SK-N-SH (cell line): ENCODE measurements at regions not wholly inside any gene's neighbourhood (a gene's known extent, or its start where the extent isn't known, plus 50 kb on each side); places are given as distances from the start of the nearest gene placed in this dataset.

ENCODE experiments used
- CTCF ChIA-PET: fragments of 300-600, 350-600 bp; formaldehyde crosslinking; extraction: SDS; loops from one replicate; lab custom pipeline; 2021; lab: Yijun Ruan, JAX
- POLR2A ChIA-PET: fragments of 350-600 bp; sonication (Branson Sonifier 250); formaldehyde crosslinking; extraction: SDS; loops from one replicate; lab custom pipeline; 2020; ENCODE audit warnings: antibody characterized with exemption, inconsistent platforms; lab: Yijun Ruan, JAX
- DNase-seq: peaks from one replicate; pipeline ENCODE4 v3.0.0; 2012
- H2AFZ ChIP-seq: fragments of 200-600 bp; sonication (generic); 2 replicates; pipeline ENCODE4 v1.8.1; 2016; ENCODE audit warnings: antibody characterized with exemption, mild to moderate bottlenecking, low read depth
- H3F3A ChIP-seq: fragments of 200-600 bp; sonication (generic); replicated peaks from 2 replicates; pipeline ENCODE3; 2016; ENCODE audit warnings: antibody characterized with exemption, mild to moderate bottlenecking; ENCODE audit not compliant: insufficient read depth
- H3K27ac ChIP-seq, 2 experiments: fragments of 200-500 bp in 1 of 2; fragments of 200-600 bp in 1 of 2; sonication (Bioruptor generic) in 1 of 2; sonication (generic), shearing (Covaris generic) in 1 of 2; 2 replicates each; pipeline versions ENCODE4 v1.5.1 to v1.6.1; 2014 to 2016; ENCODE audit warnings: low read depth in 2 of 2, inconsistent platforms in 1 of 2, low read length in 1 of 2, mild to moderate bottlenecking in 1 of 2, mixed read lengths in 1 of 2
- H3K27me3 ChIP-seq: fragments of 200-600 bp; sonication (generic), shearing (Covaris generic); 2 replicates; pipeline ENCODE4 v1.6.1; 2016; ENCODE audit warnings: mixed run types; ENCODE audit not compliant: insufficient read depth
- H3K36me3 ChIP-seq, 2 experiments: fragments of 200-500 bp in 1 of 2; fragments of 200-600 bp in 1 of 2; sonication (Bioruptor generic) in 1 of 2; sonication (generic) in 1 of 2; replicated peaks in 1 of 2; 2 replicates each; pipeline versions ENCODE3 to v1.5.1; 2014 to 2016; ENCODE audit warnings: low read length in 1 of 2, mild to moderate bottlenecking in 1 of 2; ENCODE audit not compliant: insufficient read depth in 2 of 2, control insufficient read depth in 1 of 2
- H3K4me1 ChIP-seq, 2 experiments: fragments of 200-500 bp in 1 of 2; fragments of 200-600 bp in 1 of 2; sonication (Bioruptor generic) in 1 of 2; sonication (generic), shearing (Covaris generic) in 1 of 2; 2 replicates each; pipeline versions ENCODE4 v1.5.1 to v1.6.1; 2014 to 2016; ENCODE audit warnings: low read depth in 1 of 2, low read length in 1 of 2, mixed run types in 1 of 2; ENCODE audit not compliant: insufficient read depth in 2 of 2, control insufficient read depth in 1 of 2
- H3K4me2 ChIP-seq: fragments of 200-600 bp; sonication (generic), shearing (Covaris generic); 2 replicates; pipeline ENCODE4 v1.6.1; 2017; ENCODE audit warnings: mixed run types
- H3K4me3 ChIP-seq, 2 experiments: fragments of 200-500 bp in 1 of 2; fragments of 200-600 bp in 1 of 2; sonication (Bioruptor generic) in 1 of 2; sonication (generic), shearing (Covaris generic) in 1 of 2; 2 replicates each; pipeline versions ENCODE4 v1.5.1 to v1.8.1; 2014 to 2016; ENCODE audit warnings: low read depth in 2 of 2, inconsistent platforms in 1 of 2, low read length in 1 of 2, mild to moderate bottlenecking in 1 of 2, mixed read lengths in 1 of 2, moderate library complexity in 1 of 2
- H3K79me2 ChIP-seq: fragments of 200-600 bp; sonication (generic); 2 replicates; pipeline ENCODE4 v1.8.1; 2017; ENCODE audit warnings: mild to moderate bottlenecking; ENCODE audit not compliant: insufficient read depth
- H3K9ac ChIP-seq: fragments of 200-600 bp; sonication (generic); 2 replicates; pipeline ENCODE4 v1.6.1; 2017; ENCODE audit warnings: mixed run types
- H3K9me2 ChIP-seq: fragments of 200-600 bp; sonication (generic); 2 replicates; pipeline ENCODE4 v1.6.1; 2017; ENCODE audit warnings: mixed run types
- H3K9me3 ChIP-seq: fragments of 200-600 bp; sonication (generic); 2 replicates; pipeline ENCODE4 v1.6.1; 2017; ENCODE audit warnings: mixed run types, mild to moderate bottlenecking, moderate library complexity
- H4K20me1 ChIP-seq: fragments of 200-600 bp; sonication (generic); 2 replicates; pipeline ENCODE4 v1.6.1; 2017; ENCODE audit warnings: mild to moderate bottlenecking, mixed run types; ENCODE audit not compliant: insufficient read depth
- EP300 ChIP-seq, 2 experiments: IDR thresholded peaks; 2 replicates each; pipeline versions ENCODE4 v1.4.0 to v1.6.1; 2012; ENCODE audit warnings: borderline replicate concordance in 1 of 2, low read depth in 1 of 2, low read length in 1 of 2
- EZH2phosphoT487 ChIP-seq: fragments of 200-600 bp; sonication (generic); IDR thresholded peaks from 2 replicates; pipeline ENCODE4 v1.6.1; 2017; ENCODE audit warnings: low read depth, mixed run types, mild to moderate bottlenecking, antibody characterized with exemption, moderate library complexity, borderline replicate concordance
- FOXJ3 ChIP-seq: sonication (generic); formaldehyde crosslinking; IDR thresholded peaks from 2 replicates; pipeline ENCODE4 v1.5.1; 2020; ENCODE audit warnings: mild to moderate bottlenecking, missing genetic modification reagents
- GATA2 ChIP-seq: sonication (generic); formaldehyde crosslinking; IDR thresholded peaks from 2 replicates; pipeline ENCODE4 v1.5.0; 2020; ENCODE audit warnings: mild to moderate bottlenecking, missing genetic modification reagents
- MEF2A ChIP-seq: IDR thresholded peaks from 2 replicates; pipeline ENCODE4 v1.4.0; 2012; ENCODE audit warnings: low read depth, borderline replicate concordance
- MXI1 ChIP-seq: IDR thresholded peaks from 2 replicates; pipeline ENCODE4 v1.6.1; 2012; ENCODE audit warnings: mild to moderate bottlenecking, low read depth, low read length, improper control_type of control experiment
- NFIC ChIP-seq: IDR thresholded peaks from 2 replicates; pipeline ENCODE4 v1.4.0; 2012; ENCODE audit warnings: borderline replicate concordance
- RCOR1 ChIP-seq: fragments of 150-350 bp; IDR thresholded peaks from 2 replicates; pipeline ENCODE4 v1.6.1; 2017; ENCODE audit warnings: antibody characterized with exemption, low read length
- SIN3A ChIP-seq: IDR thresholded peaks from 2 replicates; pipeline ENCODE4 v1.6.1; 2012; ENCODE audit warnings: low read depth, mild to moderate bottlenecking, low read length, moderate library complexity, borderline replicate concordance
- SMC3 ChIP-seq: IDR thresholded peaks from 2 replicates; pipeline ENCODE4 v1.6.1; 2012; ENCODE audit warnings: low read depth, low read length, improper control_type of control experiment
- YY1 ChIP-seq: IDR thresholded peaks from 2 replicates; pipeline ENCODE4 v1.4.0; 2012; ENCODE audit warnings: low read depth, mild to moderate bottlenecking
- WGBS: methylation state at CpG from one replicate; pipeline ENCODE4 v1.1.6; 2017; ENCODE audit warnings: low lambda C conversion rate; 5-methylcytosine and 5-hydroxymethylcytosine counted together
- TF ChIP-seq, protein P1 (sequence below): fragments of 150-350 bp; IDR thresholded peaks from 2 replicates; pipeline ENCODE4 v1.6.1; 2017; ENCODE audit warnings: antibody characterized with exemption, low read length, low read depth, borderline replicate concordance
- TF ChIP-seq, protein P2 (sequence below): IDR thresholded peaks from 2 replicates; pipeline ENCODE4 v1.4.0; 2012; ENCODE audit warnings: low read depth, borderline replicate concordance
- TF ChIP-seq, protein P3 (sequence below): IDR thresholded peaks from 2 replicates; pipeline ENCODE4 v1.4.0; 2012; ENCODE audit warnings: low read depth
- TF ChIP-seq, protein P4 (sequence below): IDR thresholded peaks from 2 replicates; pipeline ENCODE4 v1.4.0; 2012; ENCODE audit warnings: low read depth, borderline replicate concordance

DNA sequence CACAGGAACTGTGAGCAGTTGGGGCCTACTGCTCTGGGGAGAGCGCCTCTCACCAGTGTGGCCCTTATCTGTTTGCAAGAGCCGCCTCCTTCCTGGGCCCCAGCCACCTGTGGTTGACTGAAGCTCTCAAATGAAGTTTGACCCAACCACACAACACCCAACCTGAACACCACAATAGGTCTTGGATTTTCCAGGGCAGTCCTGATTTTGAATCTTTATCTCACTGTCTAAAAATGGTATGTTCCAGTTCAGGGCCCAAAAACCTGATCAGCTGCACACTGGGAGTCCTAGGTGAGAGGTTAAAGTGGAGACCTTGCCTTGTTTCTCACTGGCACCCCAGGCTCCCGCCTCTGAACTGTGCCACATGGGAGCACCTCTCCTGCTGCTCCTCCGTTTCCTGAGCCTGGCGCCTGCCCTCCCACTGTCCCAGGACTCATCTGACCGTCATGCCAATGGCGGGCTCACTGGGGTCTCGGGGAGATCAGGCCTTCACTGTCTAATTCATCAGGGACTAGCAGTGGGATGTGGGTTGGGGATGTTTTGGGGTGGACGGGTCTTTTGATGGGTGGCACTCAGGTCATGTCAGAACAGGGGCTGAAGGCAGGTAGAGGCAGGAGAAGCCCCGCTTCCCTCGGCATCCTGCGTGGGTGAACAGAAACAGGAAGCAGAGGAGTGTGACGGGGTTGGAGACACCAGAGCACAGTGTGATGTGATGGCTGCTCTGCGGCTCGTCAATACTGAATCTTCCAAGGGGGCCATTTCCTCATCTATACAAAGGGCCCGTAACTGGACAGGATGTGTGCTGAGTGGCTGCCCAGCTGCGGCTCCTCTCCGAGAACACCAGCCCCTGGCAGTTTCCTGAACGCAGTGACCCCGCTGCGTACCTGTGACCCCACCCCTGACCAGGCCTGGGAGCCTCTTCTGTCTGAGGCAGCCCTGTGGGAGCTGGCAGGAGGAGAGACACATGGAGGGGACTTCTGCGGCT is 59.6 kb upstream of the ITPKB start:
- no peaks in the 10 kb centered on the region for H3K36me3 ChIP-seq
- H3K4me1 ChIP-seq, result no peaks in the 10 kb centered on the region
- no peaks in the 10 kb centered on the region for H3K79me2 ChIP-seq
- TF ChIP-seq RCOR1 (no peak), GATA2 (CRISPR knock-in tag) (no peak), MEF2A (no peak), FOXJ3 (CRISPR knock-in tag) (no peak), YY1 (no peak), EP300 (IDR thresholded peaks at IDR 0.05; ENCODE audit: borderline replicate concordance in 1 of 2, low read depth in 1 of 2, low read length in 1 of 2) (no peak), NFIC (no peak), SIN3A (no peak), SMC3 (no peak), EZH2phosphoT487 (no peak), MXI1 (no peak)
- TF ChIP-seq, protein P1, sequence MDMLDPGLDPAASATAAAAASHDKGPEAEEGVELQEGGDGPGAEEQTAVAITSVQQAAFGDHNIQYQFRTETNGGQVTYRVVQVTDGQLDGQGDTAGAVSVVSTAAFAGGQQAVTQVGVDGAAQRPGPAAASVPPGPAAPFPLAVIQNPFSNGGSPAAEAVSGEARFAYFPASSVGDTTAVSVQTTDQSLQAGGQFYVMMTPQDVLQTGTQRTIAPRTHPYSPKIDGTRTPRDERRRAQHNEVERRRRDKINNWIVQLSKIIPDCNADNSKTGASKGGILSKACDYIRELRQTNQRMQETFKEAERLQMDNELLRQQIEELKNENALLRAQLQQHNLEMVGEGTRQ, result no peak
- TF ChIP-seq, protein P2, sequence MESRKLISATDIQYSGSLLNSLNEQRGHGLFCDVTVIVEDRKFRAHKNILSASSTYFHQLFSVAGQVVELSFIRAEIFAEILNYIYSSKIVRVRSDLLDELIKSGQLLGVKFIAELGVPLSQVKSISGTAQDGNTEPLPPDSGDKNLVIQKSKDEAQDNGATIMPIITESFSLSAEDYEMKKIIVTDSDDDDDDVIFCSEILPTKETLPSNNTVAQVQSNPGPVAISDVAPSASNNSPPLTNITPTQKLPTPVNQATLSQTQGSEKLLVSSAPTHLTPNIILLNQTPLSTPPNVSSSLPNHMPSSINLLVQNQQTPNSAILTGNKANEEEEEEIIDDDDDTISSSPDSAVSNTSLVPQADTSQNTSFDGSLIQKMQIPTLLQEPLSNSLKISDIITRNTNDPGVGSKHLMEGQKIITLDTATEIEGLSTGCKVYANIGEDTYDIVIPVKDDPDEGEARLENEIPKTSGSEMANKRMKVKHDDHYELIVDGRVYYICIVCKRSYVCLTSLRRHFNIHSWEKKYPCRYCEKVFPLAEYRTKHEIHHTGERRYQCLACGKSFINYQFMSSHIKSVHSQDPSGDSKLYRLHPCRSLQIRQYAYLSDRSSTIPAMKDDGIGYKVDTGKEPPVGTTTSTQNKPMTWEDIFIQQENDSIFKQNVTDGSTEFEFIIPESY, result no peak
- TF ChIP-seq, protein P3, sequence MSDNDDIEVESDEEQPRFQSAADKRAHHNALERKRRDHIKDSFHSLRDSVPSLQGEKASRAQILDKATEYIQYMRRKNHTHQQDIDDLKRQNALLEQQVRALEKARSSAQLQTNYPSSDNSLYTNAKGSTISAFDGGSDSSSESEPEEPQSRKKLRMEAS, result no peak
- TF ChIP-seq, protein P4, sequence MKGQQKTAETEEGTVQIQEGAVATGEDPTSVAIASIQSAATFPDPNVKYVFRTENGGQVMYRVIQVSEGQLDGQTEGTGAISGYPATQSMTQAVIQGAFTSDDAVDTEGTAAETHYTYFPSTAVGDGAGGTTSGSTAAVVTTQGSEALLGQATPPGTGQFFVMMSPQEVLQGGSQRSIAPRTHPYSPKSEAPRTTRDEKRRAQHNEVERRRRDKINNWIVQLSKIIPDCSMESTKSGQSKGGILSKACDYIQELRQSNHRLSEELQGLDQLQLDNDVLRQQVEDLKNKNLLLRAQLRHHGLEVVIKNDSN, result no peak
- H3K4me3 ChIP-seq, result no peak overlapping the region
- H3F3A ChIP-seq, result no peaks in the 10 kb centered on the region
- H3K9me3 ChIP-seq, result no peaks in the 10 kb centered on the region
- ChIA-PET POLR2A (interaction anchor here (0.6 kb wide), 1 partner anchor 62 kb away, joined by 3 read pairs; no protein-coding TSS in a partner anchor), CTCF (interaction anchor here (1.4 kb wide), 1 partner anchor 164 kb away, joined by 3 read pairs; no protein-coding TSS in a partner anchor)
- DNase-seq, result no peak
- no peak overlapping the region for H2AFZ ChIP-seq
- 82% methylated on average over 11 of the region's 22 CpGs for WGBS
- no peaks in the 10 kb centered on the region for H3K27me3 ChIP-seq
- H3K9me2 ChIP-seq, result no peaks in the 10 kb centered on the region
- no peak overlapping the region for H3K4me2 ChIP-seq
- H3K27ac ChIP-seq, result no peak overlapping the region
- H3K9ac ChIP-seq, result no peak overlapping the region
- H4K20me1 ChIP-seq, result no peaks in the 10 kb centered on the region
